Panc1 (cell line): ENCODE measurements at regions not wholly inside any gene's neighbourhood (a gene's known extent, or its start where the extent isn't known, plus 50 kb on each side); places are given as distances from the start of the nearest gene placed in this dataset.

Experiments
- POLR2AphosphoS5 ChIP-seq: IDR thresholded peaks from 2 replicates; pipeline ENCODE4 v1.6.1; 2012; ENCODE audit warnings: mild to moderate bottlenecking, low read depth, low read length, moderate library complexity
- TCF7L2 ChIP-seq: IDR thresholded peaks from 2 replicates; pipeline ENCODE4 v1.6.1; 2011; ENCODE audit warnings: mild to moderate bottlenecking, low read depth, low read length, inconsistent platforms
- TF ChIP-seq, protein P1 (sequence below): fragments of 450-650 bp; IDR thresholded peaks from 2 replicates; pipeline ENCODE4 v1.5.1; 2017; ENCODE audit warnings: mild to moderate bottlenecking
- TF ChIP-seq, protein P2 (sequence below), 2 experiments: IDR thresholded peaks; 2 replicates each; pipeline ENCODE4 v1.6.1; 2011 to 2012; ENCODE audit warnings: low read depth in 2 of 2, control low read depth in 1 of 2, low read length in 1 of 2, mild to moderate bottlenecking in 1 of 2, moderate library complexity in 1 of 2; ENCODE audit not compliant: insufficient read depth in 1 of 2

DNA sequence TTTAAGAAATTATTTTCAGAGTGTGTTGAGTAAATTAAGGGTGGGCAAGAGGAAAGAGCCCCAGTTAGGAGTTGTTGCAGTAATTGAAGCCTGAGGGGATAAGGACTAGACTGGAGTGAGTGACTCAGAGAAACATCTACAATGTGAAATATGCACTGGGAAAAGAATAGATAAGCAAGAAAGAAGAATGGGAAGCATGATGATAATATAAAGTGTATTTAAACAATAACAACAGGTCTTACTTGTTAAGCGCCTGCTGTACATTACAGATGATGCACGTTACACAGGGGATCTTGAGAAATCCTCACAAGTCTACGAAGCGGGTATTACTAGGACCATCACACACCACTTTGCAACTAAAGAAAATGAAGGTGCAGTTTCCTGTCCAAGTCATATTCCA, 73.6 kb upstream of the STK17B start:
- TF ChIP-seq, protein P1, sequence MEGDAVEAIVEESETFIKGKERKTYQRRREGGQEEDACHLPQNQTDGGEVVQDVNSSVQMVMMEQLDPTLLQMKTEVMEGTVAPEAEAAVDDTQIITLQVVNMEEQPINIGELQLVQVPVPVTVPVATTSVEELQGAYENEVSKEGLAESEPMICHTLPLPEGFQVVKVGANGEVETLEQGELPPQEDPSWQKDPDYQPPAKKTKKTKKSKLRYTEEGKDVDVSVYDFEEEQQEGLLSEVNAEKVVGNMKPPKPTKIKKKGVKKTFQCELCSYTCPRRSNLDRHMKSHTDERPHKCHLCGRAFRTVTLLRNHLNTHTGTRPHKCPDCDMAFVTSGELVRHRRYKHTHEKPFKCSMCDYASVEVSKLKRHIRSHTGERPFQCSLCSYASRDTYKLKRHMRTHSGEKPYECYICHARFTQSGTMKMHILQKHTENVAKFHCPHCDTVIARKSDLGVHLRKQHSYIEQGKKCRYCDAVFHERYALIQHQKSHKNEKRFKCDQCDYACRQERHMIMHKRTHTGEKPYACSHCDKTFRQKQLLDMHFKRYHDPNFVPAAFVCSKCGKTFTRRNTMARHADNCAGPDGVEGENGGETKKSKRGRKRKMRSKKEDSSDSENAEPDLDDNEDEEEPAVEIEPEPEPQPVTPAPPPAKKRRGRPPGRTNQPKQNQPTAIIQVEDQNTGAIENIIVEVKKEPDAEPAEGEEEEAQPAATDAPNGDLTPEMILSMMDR: no peak
- no peak for TF ChIP-seq POLR2AphosphoS5
- TF ChIP-seq TCF7L2: no peak
- TF ChIP-seq, protein P2, sequence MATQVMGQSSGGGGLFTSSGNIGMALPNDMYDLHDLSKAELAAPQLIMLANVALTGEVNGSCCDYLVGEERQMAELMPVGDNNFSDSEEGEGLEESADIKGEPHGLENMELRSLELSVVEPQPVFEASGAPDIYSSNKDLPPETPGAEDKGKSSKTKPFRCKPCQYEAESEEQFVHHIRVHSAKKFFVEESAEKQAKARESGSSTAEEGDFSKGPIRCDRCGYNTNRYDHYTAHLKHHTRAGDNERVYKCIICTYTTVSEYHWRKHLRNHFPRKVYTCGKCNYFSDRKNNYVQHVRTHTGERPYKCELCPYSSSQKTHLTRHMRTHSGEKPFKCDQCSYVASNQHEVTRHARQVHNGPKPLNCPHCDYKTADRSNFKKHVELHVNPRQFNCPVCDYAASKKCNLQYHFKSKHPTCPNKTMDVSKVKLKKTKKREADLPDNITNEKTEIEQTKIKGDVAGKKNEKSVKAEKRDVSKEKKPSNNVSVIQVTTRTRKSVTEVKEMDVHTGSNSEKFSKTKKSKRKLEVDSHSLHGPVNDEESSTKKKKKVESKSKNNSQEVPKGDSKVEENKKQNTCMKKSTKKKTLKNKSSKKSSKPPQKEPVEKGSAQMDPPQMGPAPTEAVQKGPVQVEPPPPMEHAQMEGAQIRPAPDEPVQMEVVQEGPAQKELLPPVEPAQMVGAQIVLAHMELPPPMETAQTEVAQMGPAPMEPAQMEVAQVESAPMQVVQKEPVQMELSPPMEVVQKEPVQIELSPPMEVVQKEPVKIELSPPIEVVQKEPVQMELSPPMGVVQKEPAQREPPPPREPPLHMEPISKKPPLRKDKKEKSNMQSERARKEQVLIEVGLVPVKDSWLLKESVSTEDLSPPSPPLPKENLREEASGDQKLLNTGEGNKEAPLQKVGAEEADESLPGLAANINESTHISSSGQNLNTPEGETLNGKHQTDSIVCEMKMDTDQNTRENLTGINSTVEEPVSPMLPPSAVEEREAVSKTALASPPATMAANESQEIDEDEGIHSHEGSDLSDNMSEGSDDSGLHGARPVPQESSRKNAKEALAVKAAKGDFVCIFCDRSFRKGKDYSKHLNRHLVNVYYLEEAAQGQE (IDR thresholded peaks at IDR 0.05; ENCODE audit: insufficient read depth in 1 of 2, low read depth in 2 of 2, low read length in 1 of 2): no peak
